HG02610 (cell line): ENCODE measurements at regions not wholly inside any gene's neighbourhood (a gene's known extent, or its start where the extent isn't known, plus 50 kb on each side); places are given as distances from the start of the nearest gene placed in this dataset.
"Not testable (repeated sequence)": the region's sequence is repeated elsewhere in the genome, so short reads cannot be mapped to it uniquely, and the experiment has no call there.

Experiments used
- ATAC-seq: cut with Tn5 transposase; IDR thresholded peaks from one replicate; pipeline ENCODE4 v1.9.1; 2021; ENCODE audit warnings: mild to moderate bottlenecking, moderate library complexity; ENCODE audit not compliant: unreplicated experiment

- not testable (repeated sequence) for ATAC-seq
These were observed 117.0 kb downstream of the SDHAF3 start for GRCh38 chr7:97234494-97234893.

- ATAC-seq: no peak
These were observed 128.8 kb downstream of the SDHAF3 start for GRCh38 chr7:97246317-97246716.

DNA sequence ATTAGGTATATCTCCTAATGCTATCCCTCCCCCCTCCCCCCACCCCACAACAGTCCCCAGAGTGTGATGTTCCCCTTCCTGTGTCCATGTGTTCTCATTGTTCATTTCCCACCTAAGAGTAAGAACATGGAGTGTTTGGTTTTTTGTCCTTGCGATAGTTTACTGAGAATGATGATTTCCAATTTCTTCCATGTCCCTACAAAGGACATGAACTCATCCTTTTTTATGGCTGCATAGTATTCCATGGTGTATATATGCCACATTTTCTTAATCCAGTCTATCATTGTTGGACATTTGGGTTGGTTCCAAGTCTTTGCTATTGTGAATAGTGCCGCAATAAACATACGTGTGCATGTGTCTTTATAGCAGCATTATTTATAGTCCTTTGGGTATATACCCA, 140.7 kb downstream of the SDHAF3 start:
- not testable (repeated sequence) for ATAC-seq

- no peak for ATAC-seq
These were observed 152.2 kb downstream of the SDHAF3 start for GRCh38 chr7:97269741-97270140.

GRCh38 chr7:97270280-97270679, 152.8 kb downstream of the SDHAF3 start:
- ATAC-seq: no peak

DNA sequence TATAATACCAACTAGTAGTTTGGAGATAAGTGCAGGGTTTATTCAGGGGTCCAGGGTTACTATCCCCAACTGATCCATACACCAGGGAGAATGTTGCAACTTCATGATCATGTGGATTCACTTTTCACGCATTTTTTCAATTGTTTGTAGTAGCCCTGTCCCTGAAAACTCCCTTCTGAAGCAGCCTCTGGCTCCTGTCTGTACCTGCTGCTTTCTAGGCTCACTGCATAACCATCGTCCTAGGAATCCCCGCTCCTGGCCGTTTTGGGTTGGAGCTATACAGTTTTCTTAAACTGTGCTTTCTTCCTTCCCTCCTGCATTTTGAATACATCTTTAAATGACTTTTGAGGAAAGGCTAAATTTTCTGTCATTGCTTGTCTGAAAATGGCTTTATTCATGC, 154.1 kb downstream of the SDHAF3 start:
- ATAC-seq: no peak

DNA sequence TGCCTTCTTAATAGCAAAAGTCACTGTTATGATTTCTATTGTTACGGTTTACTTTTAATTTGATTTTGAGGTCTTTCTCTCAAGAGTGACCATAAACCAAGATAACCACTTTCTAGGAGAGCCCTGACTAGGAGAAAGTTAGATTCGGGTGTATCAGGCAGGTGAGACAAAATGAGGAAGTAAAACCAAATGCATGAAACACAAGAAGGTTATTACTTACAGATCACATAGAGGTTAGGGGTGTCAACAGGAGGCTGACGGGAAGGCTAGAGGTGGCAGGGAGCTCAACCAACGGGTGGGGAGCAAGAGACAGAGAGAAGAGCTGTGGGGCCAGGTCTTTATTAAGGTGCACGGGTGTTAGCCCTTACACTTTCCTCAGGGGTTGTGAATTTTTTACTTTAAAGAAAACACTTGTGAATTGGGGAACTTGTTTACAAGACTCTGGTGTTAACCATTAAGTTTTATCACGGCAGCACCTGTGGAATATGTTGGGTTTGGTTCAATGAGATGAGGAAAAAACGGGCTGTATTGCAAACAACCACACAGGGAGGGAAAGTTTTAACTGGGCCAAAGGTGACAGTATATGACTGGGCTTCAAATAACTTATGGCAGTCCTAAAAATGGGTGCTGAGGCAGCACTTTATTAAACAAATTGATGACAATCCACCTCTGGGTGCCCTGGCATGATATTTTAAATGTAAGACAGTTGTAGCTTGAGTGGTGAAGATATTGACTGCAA, 154.9 kb downstream of the SDHAF3 start:
- no peak for ATAC-seq

- ATAC-seq: no peak
These were observed 158.0 kb downstream of the SDHAF3 start for GRCh38 chr7:97275475-97275874.

DNA sequence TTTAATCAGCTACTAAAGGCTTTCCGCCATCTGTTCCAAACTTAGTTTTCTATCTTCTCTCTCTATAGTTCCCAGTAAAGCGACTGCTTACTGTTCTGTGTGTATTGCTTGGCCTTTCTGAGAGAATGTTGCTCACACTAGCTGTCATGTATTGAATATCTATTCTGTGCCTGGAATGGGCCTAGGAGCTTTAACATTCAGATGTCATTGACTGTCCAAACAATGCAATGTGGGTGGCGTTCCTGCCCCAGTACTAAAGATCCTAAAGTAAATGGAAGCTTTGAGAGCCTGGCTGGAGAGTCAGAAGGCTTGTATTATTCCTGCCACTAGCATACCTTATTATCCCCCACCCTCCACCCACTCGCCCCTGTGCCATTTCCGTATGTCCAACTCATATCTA, 163.5 kb downstream of the SDHAF3 start:
- no peak for ATAC-seq

GRCh38 chr7:97285348-97285747, 167.8 kb downstream of the SDHAF3 start:
- ATAC-seq: no peak

- no peak for ATAC-seq
These were observed 175.5 kb downstream of the SDHAF3 start for GRCh38 chr7:97293031-97293430.

- ATAC-seq: no peak
These were observed 181.1 kb downstream of the SDHAF3 start for GRCh38 chr7:97298561-97298960.

DNA sequence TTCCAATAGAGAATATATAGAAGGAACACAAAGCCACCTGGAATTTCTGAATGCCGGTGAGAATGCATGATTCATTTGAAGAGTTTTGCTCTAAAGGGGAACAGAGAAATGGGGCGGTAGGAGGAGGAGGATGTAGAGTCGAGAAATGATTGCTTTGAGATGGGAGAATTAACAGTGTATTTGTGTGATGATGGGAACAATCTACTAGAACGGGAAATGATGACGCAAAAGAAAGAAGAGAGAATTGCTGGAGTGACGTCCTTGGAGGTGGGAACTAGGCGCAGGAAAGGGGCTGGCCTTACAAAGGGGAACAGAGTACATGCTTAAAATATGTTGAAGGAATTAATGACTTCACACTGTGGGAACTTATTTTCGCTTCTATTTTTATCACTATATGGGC, 188.1 kb downstream of the SDHAF3 start:
- no peak for ATAC-seq

GRCh38 chr7:97307521-97308108, 190.1 kb downstream of the SDHAF3 start:
- ATAC-seq: no peak

GRCh38 chr7:97313900-97314299, 196.4 kb downstream of the SDHAF3 start:
- no peak for ATAC-seq

- ATAC-seq: no peak
These were observed 200.1 kb downstream of the SDHAF3 start for GRCh38 chr7:97317575-97317974.

GRCh38 chr7:97329871-97330270, 212.4 kb downstream of the SDHAF3 start:
- ATAC-seq: not testable (repeated sequence)

DNA sequence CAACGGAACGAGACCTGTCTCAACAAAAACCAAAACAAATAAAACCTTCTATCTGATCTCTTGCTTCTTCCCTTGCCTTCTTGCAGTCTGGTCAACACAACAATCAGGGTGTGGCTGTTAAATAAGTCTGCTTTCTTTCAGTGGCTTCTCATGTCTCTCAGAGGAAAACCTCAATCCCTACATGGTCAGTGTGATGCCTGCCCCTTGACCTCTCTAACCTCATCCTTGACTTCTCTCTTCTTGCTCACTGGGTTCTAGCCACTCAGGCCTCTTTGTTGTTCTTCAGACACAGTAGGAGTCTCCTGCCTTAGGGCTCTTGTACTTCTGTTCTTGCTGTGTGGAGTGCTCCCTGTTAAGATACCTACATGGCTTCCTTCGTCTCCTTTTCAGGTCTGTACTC, 220.4 kb downstream of the SDHAF3 start:
- no peak for ATAC-seq

- ATAC-seq: no peak
These were observed 225.0 kb downstream of the SDHAF3 start for GRCh38 chr7:97342512-97342911.

- no peak for ATAC-seq
These were observed 228.9 kb downstream of the SDHAF3 start for GRCh38 chr7:97346349-97346748.

DNA sequence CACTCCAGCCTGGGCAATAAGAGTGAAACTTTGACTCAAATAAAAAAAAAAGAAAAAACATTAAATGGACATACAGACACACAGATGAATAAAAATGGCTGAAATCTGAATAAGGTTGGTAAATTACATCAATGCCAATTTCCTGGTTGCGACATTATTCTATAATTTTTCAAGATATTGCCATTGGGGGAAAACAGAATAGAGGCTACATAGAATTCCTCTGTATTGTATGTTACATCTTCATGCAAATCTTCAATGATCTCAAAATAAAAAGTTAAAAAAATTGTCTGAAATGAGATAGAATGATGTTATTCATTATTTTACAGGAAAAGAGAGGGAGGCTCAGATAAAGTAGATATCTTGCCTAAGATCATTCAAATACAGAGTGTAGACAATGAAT, 234.0 kb downstream of the SDHAF3 start:
- no peak for ATAC-seq

DNA sequence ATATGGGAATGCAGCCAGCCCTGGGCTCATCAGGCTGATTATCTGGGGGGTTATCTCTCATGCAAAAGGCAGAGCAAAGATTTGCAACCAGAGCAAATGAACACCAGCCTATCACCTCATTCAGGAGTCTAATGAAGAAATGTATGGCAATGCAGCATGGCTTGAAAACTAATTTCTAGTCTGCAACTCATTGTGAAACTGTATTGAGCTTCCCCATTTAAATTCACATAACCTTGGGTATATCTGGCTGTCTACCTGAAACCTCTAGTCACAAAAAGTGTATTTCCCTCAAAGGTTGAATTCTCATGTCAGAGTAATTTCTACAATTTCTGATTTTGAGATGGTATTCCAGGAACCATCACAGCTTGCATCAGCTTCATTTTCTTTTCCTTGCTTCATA, 240.0 kb downstream of the SDHAF3 start:
- ATAC-seq: no peak

DNA sequence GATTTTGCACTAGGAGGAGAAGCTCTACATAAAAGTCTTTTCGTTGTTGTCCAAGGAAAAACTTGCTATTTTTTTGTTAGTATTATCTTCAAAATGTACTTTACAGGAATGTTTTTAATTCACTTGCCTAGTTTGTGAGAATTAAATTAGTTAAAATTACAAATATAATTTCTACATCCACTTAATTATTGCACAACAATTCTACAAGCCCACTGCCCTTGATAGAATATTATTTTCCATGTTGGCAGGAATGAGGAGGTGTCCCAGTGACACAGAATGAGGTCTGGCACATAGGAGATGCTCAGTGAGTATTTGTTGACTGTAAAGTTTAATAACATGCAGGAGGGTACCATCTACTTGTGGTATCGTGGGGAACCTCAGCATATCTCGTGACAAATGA, 255.4 kb downstream of the SDHAF3 start:
- ATAC-seq: no peak
